CD4-positive, alpha-beta T cell treated with Interleukin-17A for 1 hour (primary cell): ENCODE measurements at regions not wholly inside any gene's neighbourhood (a gene's known extent, or its start where the extent isn't known, plus 50 kb on each side); places are given as distances from the start of the nearest gene placed in this dataset.

Experiments used
- DNase-seq: peaks from one replicate; pipeline ENCODE4 v3.0.0-alpha.2; 2020

DNA sequence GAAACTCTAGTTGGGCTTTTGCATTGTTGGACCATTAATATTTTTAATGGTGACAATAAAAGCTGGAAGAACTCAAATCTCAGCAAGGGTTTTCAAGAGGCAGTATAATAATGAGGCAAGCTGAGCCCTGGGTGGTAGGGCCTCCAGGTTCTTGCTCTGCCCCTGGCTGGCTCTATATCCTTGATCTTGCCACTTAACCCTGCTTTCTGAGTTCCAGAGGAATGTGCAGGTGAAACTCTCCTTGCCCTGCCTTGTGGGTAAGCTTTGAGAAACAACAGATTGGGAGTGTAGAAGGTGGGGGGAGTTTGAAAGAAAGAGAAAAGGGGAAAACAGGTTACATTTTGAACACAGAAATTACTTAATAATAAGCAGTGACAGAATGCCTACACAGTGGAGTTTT lies 103.3 kb upstream of the MAP4K3 start:
- DNase-seq, result no peak

DNA sequence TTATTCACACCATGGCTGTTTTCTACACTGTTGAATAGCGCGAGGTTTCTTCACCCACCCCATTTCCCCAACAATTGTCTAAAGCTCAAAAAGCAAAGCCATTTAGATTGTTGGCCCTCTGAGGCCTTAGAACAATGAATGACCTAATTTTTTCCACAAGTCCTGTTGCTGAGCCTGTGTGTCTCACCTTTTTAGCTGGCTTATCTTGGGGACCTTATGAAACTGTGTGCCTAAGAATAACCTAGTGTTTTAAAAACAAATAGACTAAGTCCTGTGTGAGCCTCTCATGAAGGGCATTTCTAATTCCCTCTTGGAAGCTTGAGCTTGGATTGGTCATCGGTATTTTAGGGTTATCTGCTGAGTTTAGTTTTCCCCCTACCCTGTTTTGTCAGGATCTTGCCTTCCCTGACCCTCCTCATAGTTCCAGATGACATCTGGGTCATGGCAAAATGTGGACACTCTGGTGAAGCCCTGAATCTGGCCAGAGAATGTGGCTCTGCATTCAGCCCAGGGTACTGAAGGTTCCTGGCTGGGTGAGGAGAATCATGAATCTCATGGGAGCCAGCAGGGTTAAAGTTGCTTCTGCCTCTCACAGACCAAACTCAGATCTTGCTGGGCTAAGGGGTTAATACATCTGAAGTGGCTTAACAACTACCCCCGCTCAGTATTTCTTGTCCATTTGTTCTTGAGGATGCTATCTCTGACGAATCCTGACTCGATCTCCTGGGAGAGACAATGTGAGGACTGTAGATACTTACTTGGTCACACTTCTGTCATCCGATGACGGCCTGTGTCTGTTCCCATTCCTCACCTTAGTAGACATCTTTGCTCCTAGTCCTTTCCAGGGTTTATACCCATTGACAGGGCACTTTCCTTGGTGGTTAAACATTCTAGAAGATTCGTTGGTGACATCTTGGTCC lies 104.2 kb upstream of the MAP4K3 start:
- no peak for DNase-seq

DNA sequence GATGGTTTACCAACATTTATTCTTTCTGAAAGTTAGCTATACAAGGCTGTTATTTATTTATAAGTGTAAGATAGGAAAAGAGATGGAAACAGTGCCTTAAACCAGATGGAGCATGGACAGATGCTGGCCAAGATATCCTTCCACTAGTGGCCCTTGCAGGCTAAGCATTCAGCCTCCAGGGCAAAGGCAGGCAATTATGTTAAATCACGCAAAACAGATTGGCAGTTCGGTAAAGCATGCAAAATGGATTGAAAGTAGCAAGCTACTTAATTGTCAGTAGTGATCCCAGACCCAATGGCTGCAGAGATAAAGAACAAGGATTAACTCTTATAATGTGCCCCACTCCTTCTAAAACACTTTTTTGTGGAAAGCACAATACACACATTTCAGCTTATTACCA lies 105.4 kb upstream of the MAP4K3 start:
- no peak for DNase-seq

DNA sequence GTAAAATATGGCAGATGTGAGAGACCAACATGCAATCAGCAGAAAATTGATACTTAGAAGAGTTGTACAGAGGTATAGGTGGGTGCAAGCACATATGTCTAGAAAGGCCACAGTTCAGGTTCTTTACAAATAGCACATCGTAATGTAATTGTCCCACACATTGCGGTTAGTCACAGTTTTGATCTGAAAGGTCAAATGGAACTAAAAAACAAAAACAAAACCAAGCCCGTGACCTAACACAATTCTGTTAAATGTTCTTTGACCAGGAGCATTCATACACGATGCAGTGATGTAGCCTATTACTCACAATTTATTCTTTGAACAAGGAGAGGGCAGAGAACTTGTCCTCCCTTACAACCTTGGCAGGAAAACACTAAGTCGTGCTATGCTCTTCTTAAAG lies 108.9 kb upstream of the MAP4K3 start:
- no peak for DNase-seq

DNA sequence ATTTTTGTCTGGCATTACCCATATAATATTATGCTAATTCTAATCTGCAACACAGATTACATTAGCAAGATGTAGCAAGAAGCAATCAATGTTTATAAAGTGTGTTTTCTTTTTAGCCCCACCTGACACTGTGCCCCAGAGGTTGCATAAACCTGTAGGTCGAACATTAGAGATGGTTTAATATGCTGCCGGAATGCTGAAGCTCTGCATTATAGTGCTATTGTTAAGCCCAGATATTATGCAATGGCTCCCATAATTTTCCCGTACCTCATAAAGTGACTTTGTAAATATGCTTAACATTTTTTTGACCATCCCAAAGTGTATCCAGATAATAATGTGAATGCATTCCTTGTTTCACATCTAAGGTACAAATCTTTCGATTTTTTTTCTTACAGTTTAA lies 109.3 kb upstream of the MAP4K3 start:
- DNase-seq, result no peak

DNA sequence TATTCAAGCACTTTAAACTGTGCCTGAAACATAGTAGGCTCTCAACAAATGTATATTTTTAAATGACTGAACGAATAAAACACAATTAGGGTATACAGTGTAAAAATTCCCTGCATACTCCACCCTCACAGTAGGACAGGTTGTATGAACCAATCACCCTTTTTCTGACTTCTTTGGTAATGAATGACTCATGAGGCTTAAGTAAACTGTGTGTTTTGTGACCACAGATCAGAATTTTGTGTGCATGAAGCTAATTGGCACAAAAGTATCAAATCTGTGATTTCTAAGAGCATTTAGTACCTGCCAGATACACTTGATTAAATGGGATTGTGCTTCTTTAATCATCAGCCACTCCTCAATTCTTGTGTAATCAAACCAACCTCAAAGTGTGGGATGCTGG lies 109.9 kb upstream of the MAP4K3 start:
- no peak for DNase-seq

DNA sequence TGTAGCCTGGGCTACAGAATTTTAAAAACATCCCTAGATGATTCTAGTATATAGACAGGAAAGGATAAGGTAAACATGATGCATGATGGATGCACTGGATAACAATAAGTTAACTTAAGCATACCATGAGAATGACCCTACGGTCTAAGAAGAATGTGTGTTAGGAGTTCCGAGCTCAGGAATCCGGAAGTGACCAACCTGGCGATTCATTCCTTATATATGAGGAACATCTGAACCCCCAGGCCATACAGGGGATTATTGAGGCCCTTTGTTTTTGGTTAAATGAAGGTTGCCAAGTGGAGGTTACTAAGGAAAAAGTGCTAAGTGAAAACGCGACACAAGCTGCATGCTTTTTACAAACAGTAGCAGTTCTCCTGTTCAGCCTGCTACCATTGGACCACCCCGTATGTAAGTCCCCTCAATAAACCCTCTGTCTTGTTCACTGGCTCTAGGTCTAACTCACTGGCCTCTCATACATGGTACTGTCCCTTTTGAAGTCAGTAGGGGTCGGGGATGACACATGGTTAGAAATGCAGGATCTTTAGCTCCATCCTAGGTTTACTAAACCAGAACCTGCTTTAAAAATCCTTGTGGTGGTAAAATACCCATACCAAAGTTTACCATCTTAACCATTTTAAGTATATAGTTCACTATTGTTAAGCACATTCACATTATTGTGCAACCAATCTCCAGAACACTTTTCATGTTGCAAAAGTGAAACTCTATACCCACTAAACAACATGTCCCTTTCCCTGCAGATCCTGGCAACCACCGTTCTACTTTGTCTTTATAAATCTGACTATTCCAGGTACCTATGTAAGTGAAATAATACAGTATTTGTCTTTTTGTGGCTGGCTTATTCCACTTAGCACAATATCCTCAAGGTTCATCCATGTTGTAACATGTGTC lies 111.0 kb upstream of the MAP4K3 start:
- DNase-seq, result no peak

DNA sequence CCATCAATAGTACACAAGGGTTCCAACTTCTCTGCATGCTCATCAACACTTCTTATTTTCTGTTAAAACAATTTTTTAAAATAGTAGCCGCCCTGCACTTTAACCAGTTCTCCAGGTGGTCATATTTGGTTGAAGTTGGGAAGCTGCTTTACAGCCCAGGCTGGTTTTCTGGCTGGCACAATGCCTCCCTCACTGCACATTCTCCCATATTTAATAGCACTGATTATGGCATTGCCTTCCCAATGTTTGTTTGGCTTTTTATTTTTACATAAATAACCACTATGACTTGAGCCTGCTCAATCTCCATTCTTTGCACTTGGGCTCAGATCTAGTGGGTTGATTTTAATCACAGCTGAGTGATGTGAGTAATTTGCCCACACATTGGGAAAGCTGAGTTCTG lies 111.9 kb upstream of the MAP4K3 start:
- no peak for DNase-seq

DNA sequence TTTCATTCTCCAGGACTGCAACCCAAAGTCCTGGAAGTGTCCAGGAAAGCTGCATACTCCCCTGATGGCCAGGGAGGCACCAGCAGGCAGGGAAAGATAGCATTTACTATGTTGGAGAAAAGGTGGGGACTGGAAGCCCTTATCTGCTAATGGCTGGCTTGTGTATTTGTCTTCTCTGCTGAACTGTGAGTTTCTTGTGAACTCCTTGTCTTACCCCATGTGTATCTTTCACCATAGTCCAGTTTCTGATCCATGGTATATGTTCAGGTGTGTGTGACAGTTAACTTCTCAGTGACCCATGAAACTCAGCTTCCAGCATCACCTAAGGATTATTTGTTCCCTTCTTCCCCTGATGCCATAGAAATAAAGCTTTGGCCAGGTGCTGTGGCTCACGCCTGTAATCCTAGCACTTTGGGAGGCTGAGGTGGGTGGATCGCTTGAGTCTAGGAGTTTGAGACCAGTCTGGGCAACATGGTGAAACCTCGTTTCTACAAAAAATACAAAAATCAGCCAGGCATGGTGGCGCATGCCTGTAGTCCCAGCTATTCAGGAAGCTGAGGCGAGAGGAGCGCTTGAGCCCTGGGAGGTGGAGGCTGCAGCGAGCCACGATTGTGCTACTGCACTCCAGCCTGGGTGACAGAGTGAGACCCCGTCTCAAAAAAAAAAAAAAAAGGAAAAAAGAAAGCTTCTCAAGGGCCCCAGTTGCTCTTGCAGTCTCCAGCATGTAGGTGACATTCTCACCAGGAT lies 112.8 kb upstream of the MAP4K3 start:
- no peak for DNase-seq

DNA sequence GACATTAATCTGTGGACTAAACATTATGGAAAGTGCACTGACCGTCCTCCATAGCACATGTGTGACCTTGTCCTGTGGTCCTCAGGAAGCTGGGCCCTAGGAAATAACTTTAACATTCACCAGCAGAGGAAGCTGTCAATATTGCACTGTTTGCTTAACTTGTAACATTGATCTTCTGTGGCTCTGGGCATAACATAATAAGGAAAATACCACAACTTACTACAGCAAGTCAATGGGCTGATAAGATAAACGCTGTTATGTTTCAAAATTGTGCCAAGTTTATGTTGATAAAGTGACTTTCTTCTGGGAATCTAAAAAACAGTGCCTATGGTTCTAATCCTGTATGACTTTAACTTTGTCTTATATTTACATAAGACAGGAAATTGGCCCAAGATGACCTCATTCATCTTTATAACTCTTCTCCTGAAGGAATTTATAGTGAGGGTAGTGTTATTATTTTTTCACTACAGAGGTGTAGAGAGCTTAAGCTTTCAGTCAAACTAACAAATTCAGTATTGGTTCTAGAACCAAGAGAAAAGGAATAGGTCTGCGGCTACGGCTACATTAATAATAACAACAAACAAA lies 113.7 kb upstream of the MAP4K3 start:
- no peak for DNase-seq

DNA sequence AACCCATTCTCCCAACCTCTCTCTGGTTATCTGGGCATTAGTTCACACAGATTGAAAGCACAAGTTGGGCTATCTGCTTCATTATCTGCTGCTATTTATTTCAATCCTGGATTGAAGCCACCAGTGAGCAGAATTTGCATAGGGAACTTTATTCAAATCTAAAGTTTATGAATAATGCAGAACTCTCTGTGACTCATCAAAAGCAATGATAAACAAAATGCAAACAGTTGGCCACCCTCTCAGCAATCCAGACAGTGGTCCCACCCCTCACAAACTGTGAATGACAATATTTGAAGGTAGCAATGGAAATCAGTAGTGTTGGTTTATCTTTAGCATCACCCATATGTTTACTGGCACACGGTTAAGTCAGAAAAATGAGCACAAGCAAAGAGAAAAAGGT lies 106.8 kb upstream of the TMEM178A start:
- DNase-seq, result no peak

DNA sequence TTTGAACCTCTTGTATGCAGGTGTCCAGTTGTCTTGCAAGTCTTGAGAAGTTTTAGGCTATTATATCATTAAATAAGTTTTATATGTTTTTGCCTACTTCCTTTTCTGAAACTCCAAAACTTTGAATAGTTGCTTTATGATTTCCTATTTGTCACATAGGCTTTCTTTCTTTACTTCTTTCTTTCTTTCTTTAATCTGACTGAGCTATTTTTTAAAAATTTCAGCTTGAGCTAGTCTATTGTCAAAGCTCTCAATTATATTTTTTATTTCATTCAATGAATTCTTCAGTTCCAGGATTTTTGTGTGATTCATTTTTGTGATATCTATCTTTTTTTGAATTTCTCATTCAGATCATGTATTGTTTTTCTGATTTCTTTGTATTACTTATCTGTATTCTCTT lies 102.1 kb upstream of the TMEM178A start:
- no peak for DNase-seq

DNA sequence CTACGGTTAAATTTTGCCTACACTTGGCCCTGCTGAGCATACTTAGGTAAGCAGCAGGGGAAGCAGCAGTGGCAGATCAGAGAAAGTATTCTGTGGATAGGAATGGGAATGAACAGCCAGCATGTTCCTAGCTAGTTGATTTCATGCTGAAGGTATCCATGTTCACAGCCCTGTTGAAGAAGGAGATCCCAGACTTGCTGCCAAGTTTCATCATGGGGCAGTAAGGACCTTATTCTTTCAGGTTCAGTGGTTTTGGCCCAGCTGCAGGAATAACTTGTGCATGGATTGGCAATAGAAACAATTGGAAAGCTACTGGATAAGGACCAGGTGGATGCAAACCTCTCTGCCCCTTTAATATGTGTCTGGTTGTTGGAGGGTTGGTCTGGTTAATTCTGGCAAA lies 98.2 kb upstream of the TMEM178A start:
- DNase-seq, result no peak

DNA sequence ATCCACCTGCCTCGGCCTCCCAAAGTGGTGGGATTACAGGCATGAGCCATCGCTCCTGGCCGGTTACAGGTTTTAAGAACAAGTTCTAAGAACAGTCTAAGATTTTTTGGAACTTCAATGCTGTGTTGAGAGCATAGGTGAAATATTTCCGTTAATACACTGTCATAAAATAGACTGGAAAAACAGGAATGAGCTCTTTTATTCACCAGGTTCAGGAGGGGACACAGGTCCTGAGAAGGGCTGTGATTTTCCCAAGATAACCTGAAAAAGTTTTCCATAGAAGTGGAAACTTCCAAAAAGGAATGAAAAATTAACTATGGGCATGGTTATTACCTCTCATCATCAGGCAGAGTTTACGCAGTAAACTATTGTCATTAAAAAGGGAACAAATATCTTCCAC lies 97.6 kb upstream of the TMEM178A start:
- DNase-seq, result no peak

DNA sequence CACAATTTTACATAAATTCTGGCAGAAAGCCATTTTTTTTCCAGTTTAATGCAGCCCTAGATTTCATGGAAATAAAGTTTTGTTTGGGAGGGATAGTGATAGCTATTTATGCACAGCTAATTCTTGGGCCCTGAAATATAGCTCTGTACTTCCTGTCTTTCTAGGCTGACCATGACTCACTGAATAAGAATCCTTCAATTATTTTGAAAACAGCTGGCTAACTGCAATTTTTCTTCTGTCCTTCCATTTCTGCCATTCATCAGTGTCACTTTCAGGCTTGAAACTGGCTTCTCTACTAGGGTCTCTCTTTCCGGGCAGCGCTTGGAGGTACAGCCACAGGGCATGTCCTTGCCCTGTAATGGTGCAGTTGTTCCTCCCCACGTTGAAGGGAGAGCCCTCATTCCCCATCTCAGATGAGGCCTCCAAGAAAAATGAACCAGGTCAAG lies 97.1 kb upstream of the TMEM178A start:
- no peak for DNase-seq

DNA sequence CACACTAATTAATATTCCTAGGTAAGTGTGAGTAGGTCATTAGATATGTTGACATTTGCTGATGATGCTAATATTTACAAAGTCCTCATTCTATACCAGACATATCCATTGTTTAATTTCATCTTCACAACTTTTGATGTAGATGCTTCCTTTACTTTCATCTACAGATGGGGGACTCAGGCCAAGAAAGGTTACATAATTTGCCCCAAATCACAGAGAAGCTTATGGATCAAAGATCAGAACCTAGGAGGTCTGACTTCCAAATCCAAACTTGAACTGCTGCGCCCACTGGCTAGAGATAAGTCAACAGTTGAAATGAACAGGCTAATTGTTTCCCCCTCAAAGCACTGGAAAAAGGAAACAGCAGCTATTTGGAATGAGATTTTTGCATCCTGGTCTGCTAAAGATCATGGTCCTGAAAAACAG lies 95.6 kb upstream of the TMEM178A start:
- no peak for DNase-seq

DNA sequence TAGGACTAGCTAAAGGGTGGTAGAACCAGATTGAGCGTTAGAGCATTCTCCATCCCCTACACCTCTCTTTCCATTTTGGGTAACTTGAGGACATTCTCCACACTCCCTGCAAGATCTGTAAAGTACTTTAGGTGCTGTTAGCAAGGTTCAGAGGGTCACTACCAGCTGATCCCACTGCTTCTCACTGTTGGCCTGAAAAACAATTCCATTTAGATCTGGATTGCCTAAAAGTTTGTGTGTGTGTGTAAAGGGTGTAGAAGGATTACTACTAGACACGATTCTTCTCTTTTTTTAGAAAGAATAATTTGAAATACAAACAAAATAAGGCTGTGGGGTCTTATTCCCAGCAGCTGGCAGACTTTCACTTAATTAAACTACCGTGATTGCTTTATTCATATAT lies 95.1 kb upstream of the TMEM178A start:
- DNase-seq, result no peak

DNA sequence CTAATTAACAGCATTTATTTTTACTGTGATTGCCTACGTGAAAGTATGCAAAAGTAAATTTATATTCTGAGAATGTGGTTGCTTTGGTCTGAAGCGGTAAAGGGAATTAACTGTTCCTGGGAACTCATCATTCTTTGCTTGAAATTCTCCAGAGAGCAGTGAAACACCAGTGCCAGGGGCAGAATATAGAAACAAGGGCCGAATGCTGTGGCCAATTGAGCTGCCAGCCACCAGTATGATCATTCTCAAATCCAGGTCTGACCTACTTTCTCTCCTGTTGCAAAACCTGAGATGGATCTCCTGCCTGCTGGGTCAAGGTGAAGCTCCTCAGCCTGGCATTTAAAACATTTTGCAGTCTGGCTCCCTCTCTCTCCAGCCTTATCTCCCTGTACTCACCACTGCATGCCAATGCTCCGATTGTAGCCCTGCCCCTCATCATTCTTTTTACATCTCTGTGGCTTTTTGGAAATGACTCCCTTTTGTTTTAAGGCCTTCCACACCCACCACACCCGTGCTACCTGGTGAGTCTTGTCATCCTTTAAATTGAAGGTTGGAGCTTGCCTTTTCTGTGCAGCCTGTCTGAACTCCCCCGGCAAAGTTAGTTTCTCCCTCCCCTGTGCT lies 94.5 kb upstream of the TMEM178A start:
- DNase-seq, result no peak

DNA sequence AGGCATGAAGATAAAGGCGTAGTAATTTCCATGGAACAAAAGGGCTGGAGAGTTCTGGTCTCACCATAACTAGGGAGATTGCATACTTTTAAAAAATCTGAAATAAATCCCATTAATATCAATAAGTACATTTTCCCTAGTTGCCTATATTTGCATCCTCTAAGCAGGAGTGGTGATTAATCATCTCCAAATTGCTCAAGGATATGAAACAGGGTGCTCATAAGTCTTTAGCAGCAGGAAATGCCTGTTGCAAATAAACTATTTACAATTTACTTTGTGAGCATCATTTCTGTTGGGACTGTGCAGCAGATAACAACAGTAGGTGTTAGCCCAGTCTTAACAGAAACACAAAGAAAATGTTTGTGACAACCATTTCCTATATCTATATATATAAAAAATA lies 92.4 kb upstream of the TMEM178A start:
- DNase-seq, result no peak

DNA sequence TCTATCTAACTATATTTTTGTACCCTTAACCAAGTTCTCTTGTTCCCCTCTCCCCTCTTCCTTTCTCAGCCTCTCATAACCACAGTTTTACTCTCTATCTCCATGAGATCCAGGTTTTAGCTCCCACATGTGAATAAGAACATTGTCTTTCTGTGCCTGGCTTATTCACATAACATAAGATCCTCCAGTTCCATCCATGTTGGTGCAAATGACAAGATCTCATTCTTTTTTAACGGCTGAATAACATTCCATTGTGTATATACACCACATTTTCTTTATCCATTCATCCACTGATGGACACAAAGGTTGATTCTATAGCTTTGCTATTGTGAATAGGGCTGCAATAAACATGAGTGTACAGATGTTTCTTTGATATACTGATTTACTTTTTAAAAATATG lies 83.9 kb upstream of the TMEM178A start:
- no peak for DNase-seq

DNA sequence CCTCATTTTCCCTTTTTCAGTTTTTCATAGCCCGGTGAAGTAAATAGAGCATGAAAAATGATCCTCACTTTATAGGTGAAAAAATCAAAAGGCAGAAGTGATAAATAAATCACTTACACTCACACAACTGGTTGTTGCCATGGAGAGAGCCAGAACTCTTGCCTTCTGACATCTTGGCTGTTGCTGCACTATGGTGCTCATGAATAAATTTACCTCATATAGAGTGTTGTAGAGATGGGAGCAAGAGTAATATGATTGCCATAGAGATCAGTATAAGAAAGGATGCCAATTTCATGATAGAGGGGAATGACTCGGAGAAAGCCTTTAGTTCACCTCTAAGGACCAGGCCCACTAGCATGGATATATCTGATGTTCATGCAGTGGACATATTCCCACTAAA lies 82.5 kb upstream of the TMEM178A start:
- no peak for DNase-seq

DNA sequence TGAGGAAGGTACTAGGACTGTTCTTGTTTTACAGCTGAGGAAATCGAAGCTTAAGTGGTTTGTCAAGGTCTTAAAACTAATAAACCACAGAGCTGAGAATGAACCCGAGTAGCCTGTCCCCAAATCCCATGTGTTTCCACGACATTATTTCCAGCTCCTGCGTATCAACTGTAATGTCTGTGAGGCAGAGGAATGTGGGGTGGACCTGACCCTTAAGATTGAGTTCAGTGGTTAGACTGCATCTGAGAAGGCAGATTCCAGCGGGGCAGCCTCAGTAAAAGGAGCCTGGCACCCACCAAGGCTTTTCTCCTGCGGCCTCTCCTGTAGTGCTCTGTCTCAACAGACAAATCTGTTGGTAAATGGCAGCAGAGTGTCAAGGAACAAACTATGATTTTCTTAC lies 81.9 kb upstream of the TMEM178A start:
- DNase-seq, result no peak
